ENCODE measurements at regions not wholly inside any gene's neighbourhood (a gene's known extent, or its start where the extent isn't known, plus 50 kb on each side); places are given as distances from the start of the nearest gene placed in this dataset.

- ChIA-PET RAD21 (ENCODE audit: low non-redundant PET in 1 of 2, low total read pairs in 2 of 2, uncharacterized antibody in 2 of 2, unreplicated experiment in 2 of 2) (no interaction called here), POLR2A (no interaction called here), CTCF (interaction anchor here (0.8 to 1.7 kb wide), 2 partner anchors 748 to 750 kb away, joined by 3 to 7 read pairs; no protein-coding TSS in a partner anchor)
- H3K27me3 ChIP-seq (ENCODE audit: insufficient read depth, low read length): no peaks in the 10 kb centered on the region; the same call in 1 of the 2 replicates
- H3K79me2 ChIP-seq (ENCODE audit: insufficient read depth, low read length): no peaks in the 10 kb centered on the region
- DNase-seq (ENCODE audit: low read depth, low spot score): peak; percentile 10
- no peaks in the 10 kb centered on the region for H3K9me2 ChIP-seq (ENCODE audit: insufficient read depth)
- no peak overlapping the region for H3K4me3 ChIP-seq (replicated peaks in 1 of 2; ENCODE audit: low read depth in 1 of 2, low read length in 2 of 2)
- H3K9ac ChIP-seq (ENCODE audit: low read length): no peak overlapping the region
- no peaks in the 10 kb centered on the region for H4K20me1 ChIP-seq (ENCODE audit: insufficient read depth)
- no peaks in the 10 kb centered on the region for H3K9me3 ChIP-seq (ENCODE audit: control insufficient read depth in 1 of 2, insufficient read depth in 1 of 2, low read depth in 1 of 2, low read length in 2 of 2)
- peak; percentile 64 for ATAC-seq
- H3K36me3 ChIP-seq (ENCODE audit: control insufficient read depth in 1 of 2, insufficient read depth in 2 of 2, low read length in 2 of 2): no peaks in the 10 kb centered on the region
- no peaks in the 10 kb centered on the region for H3K4me1 ChIP-seq (ENCODE audit: control insufficient read depth in 1 of 2, insufficient read depth in 2 of 2, low read length in 2 of 2)
- intact Hi-C loops (cut with micrococcal nuclease): loop anchor here (2.0 to 10.0 kb wide), 2 partner anchors 716 to 750 kb away; no protein-coding TSS in a partner anchor
- TF ChIP-seq CTCF (IDR thresholded peaks at IDR 0.05 in 2 of 3, conservative IDR thresholded peaks at IDR 0.05 in 1 of 3; ENCODE audit: borderline replicate concordance in 1 of 3, insufficient read depth in 1 of 3, low read depth in 2 of 3, low read length in 2 of 3) (peak in 2 of 3 experiments; percentile 34 to 47; a peak in 4 of 6 replicates), YY1 (IDR thresholded peaks at IDR 0.05; ENCODE audit: extremely low read depth, insufficient replicate concordance, low read depth, low read length) (no peak), EZH2 (IDR thresholded peaks at IDR 0.05) (no peak), TCF7L2 (IDR thresholded peaks at IDR 0.05; ENCODE audit: borderline replicate concordance, extremely low read depth, insufficient read depth, insufficient read length) (no peak), SRF (IDR thresholded peaks at IDR 0.05; ENCODE audit: low read depth) (no peak), SP1 (IDR thresholded peaks at IDR 0.05; ENCODE audit: low read depth) (no peak), RAD21 (IDR thresholded peaks at IDR 0.05; ENCODE audit: low read depth) (peak; percentile 50), POLR2AphosphoS5 (IDR thresholded peaks at IDR 0.05; ENCODE audit: low read depth, low read length) (no peak), ZBTB33 (IDR thresholded peaks at IDR 0.05; ENCODE audit: extremely low read depth, insufficient replicate concordance, low read length) (no peak), ELF1 (IDR thresholded peaks at IDR 0.05; ENCODE audit: borderline replicate concordance, low read depth) (no peak), ZFX (IDR thresholded peaks at IDR 0.05) (no peak), CBX3 (IDR thresholded peaks at IDR 0.05; ENCODE audit: low read depth) (no peak)
- no peak overlapping the region for H3K27ac ChIP-seq (ENCODE audit: low read depth, low read length)
- BruUV-seq (replicated peaks): no TSS peak
- no peak overlapping the region for H2AFZ ChIP-seq (ENCODE audit: low read depth, low read length, poor library complexity, severe bottlenecking)
- H3K4me2 ChIP-seq (ENCODE audit: low read length): no peak overlapping the region
Measured at GRCh38 chr7:42690794-42691639, 220.9 kb downstream of the C7orf25 start.
